HL-60 (cell line): ENCODE measurements at regions not wholly inside any gene's neighbourhood (a gene's known extent, or its start where the extent isn't known, plus 50 kb on each side); places are given as distances from the start of the nearest gene placed in this dataset.

Source experiments
- GABPA ChIP-seq: IDR thresholded peaks from 2 replicates; pipeline ENCODE4 v1.6.1; 2012; ENCODE audit warnings: low read depth
- POLR2AphosphoS5 ChIP-seq: IDR thresholded peaks from 2 replicates; pipeline ENCODE4 v1.6.1; 2012; ENCODE audit warnings: low read depth
- TF ChIP-seq, protein P1 (sequence below): IDR thresholded peaks from one replicate; pipeline ENCODE4 v1.5.1; 2011; ENCODE audit warnings: low read length, control low read depth, inconsistent platforms; ENCODE audit not compliant: insufficient read depth

DNA sequence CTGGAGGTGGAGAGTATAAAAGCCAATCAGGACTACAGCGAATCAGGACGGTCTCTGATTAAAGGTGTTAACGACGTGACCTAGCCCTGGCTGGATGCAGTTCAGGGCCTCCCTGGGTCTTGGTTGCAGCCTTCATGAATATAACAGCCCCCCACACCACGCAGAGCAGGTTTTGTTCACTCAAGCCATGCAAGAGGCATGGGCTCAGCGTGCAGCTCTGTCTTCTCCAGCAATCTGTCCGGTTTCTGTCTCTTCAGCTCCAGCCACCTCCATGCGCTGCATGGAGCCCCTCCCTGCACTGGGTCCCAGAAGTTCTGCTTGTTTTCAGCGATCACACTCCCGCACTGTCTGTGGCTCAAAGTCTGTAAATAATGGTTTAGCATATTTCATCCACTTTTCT is 57.1 kb upstream of the CHRNA7 start:
- TF ChIP-seq, protein P1, sequence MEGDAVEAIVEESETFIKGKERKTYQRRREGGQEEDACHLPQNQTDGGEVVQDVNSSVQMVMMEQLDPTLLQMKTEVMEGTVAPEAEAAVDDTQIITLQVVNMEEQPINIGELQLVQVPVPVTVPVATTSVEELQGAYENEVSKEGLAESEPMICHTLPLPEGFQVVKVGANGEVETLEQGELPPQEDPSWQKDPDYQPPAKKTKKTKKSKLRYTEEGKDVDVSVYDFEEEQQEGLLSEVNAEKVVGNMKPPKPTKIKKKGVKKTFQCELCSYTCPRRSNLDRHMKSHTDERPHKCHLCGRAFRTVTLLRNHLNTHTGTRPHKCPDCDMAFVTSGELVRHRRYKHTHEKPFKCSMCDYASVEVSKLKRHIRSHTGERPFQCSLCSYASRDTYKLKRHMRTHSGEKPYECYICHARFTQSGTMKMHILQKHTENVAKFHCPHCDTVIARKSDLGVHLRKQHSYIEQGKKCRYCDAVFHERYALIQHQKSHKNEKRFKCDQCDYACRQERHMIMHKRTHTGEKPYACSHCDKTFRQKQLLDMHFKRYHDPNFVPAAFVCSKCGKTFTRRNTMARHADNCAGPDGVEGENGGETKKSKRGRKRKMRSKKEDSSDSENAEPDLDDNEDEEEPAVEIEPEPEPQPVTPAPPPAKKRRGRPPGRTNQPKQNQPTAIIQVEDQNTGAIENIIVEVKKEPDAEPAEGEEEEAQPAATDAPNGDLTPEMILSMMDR, result no peak
- TF ChIP-seq POLR2AphosphoS5, result no peak
- no peak for TF ChIP-seq GABPA
